Naive B cell (primary cell): ENCODE measurements at regions not wholly inside any gene's neighbourhood (a gene's known extent, or its start where the extent isn't known, plus 50 kb on each side); places are given as distances from the start of the nearest gene placed in this dataset.
"Not testable (repeated sequence)": the region's sequence is repeated elsewhere in the genome, so short reads cannot be mapped to it uniquely, and the experiment has no call there.

Experiments used
- ATAC-seq, 2 donors: fragments of 150-1000 bp; cut with Tn5 transposase; 2 replicates each; pipeline ENCODE4 v1.10.0; 2021; ENCODE audit warnings: low read depth in 2 of 2, mild to moderate bottlenecking in 2 of 2, moderate library complexity in 2 of 2
- DNase-seq: peaks from one replicate; pipeline ENCODE4 v3.0.0; 2022
- H3K27ac Mint-ChIP-seq, 6 donors: one replicate each; pipeline ENCODE4 v1.8.0; 2020 to 2022; ENCODE audit warnings: mild to moderate bottlenecking in 6 of 6, mixed read lengths in 6 of 6, moderate library complexity in 5 of 6, inconsistent platforms in 2 of 6
- H3K27me3 Mint-ChIP-seq, 3 donors: one replicate each; pipeline ENCODE4 v1.8.0; 2021 to 2022; ENCODE audit warnings: mixed read lengths in 3 of 3, mild to moderate bottlenecking in 1 of 3
- H3K36me3 Mint-ChIP-seq, 2 donors: one replicate each; pipeline ENCODE4 v1.8.0; 2020 to 2022; ENCODE audit warnings: mixed read lengths in 2 of 2, inconsistent platforms in 1 of 2, mild to moderate bottlenecking in 1 of 2
- H3K4me1 Mint-ChIP-seq, 3 donors: one replicate each; pipeline ENCODE4 v1.8.0; 2020 to 2022; ENCODE audit warnings: mixed read lengths in 3 of 3, inconsistent platforms in 1 of 3, mild to moderate bottlenecking in 1 of 3, moderate library complexity in 1 of 3
- H3K4me3 Mint-ChIP-seq, 8 donors: one replicate each; pipeline ENCODE4 v1.8.0; 2020 to 2022; ENCODE audit warnings: mild to moderate bottlenecking in 8 of 8, mixed read lengths in 8 of 8, moderate library complexity in 8 of 8, inconsistent platforms in 2 of 8
- H3K9me3 Mint-ChIP-seq, 7 donors: one replicate each; pipeline ENCODE4 v1.8.0; 2020 to 2022; ENCODE audit warnings: mixed read lengths in 7 of 7, mild to moderate bottlenecking in 5 of 7, inconsistent platforms in 2 of 7, moderate library complexity in 1 of 7

GRCh38 chr6:5846889-5847288 is 159.8 kb downstream of the NRN1 start:
- ATAC-seq = no peak
- Mint-ChIP-seq H3K27ac (no peak overlapping the region), H3K36me3 (peaks cover 8 to 9% of the 10 kb centered on the region in 2 donors), H3K27me3 (peaks cover 40 to 52% (median 41%) of the 10 kb centered on the region in 3 donors), H3K4me1 (peaks cover 0 to 11% (median 4%) of the 10 kb centered on the region in 3 donors), H3K4me3 (no peak overlapping the region), H3K9me3 (peaks cover 0 to 18% (median 7%) of the 10 kb centered on the region in 7 donors)
- no peak for DNase-seq

GRCh38 chr6:5846335-5846734 is 160.4 kb downstream of the NRN1 start:
- peaks cover 0 to 8% (median 0%) of the 10 kb centered on the region in 3 donors for H3K4me1 Mint-ChIP-seq
- ATAC-seq = no peak
- peaks cover 8 to 9% of the 10 kb centered on the region in 2 donors for H3K36me3 Mint-ChIP-seq
- H3K9me3 Mint-ChIP-seq = peaks cover 0 to 18% (median 7%) of the 10 kb centered on the region in 7 donors
- peaks cover 39 to 52% (median 40%) of the 10 kb centered on the region in 3 donors for H3K27me3 Mint-ChIP-seq
- DNase-seq = no peak
- peak overlapping the region in 1 of 6 donors; percentile 39 for H3K27ac Mint-ChIP-seq
- no peak overlapping the region for H3K4me3 Mint-ChIP-seq

- Mint-ChIP-seq H3K27me3 (peaks cover 34 to 52% (median 50%) of the 10 kb centered on the region in 3 donors), H3K9me3 (peaks cover 0 to 16% (median 6%) of the 10 kb centered on the region in 7 donors), H3K4me1 (peaks cover 0 to 5% (median 0%) of the 10 kb centered on the region in 3 donors), H3K27ac (no peak overlapping the region), H3K36me3 (peaks cover 1 to 8% of the 10 kb centered on the region in 2 donors), H3K4me3 (no peak overlapping the region)
- no peak for DNase-seq
- ATAC-seq = no peak
Measured at GRCh38 chr6:5843078-5843477, 163.6 kb downstream of the NRN1 start.

GRCh38 chr6:5840734-5841390 is 165.9 kb downstream of the NRN1 start:
- Mint-ChIP-seq H3K4me1 (peaks cover 0 to 5% (median 0%) of the 10 kb centered on the region in 3 donors), H3K36me3 (peaks cover 0 to 8% of the 10 kb centered on the region in 2 donors), H3K27me3 (peaks cover 30 to 40% (median 39%) of the 10 kb centered on the region in 3 donors), H3K4me3 (no peak overlapping the region), H3K27ac (peak overlapping the region in 1 of 6 donors; percentile 91), H3K9me3 (peaks cover 0 to 15% (median 6%) of the 10 kb centered on the region in 7 donors)
- no peak for ATAC-seq
- no peak for DNase-seq

- ATAC-seq (no peak), DNase-seq (no peak)
- peaks cover 3 to 6% (median 5%) of the 10 kb centered on the region in 3 donors for H3K4me1 Mint-ChIP-seq
- peaks cover 0 to 4% (median 2%) of the 10 kb centered on the region in 7 donors for H3K9me3 Mint-ChIP-seq
- peak overlapping the region in 3 of 6 donors; percentile 0 to 9 (median 7) for H3K27ac Mint-ChIP-seq
- H3K36me3 Mint-ChIP-seq = no peaks in the 10 kb centered on the region
- H3K4me3 Mint-ChIP-seq = no peak overlapping the region
- peaks cover 14 to 39% (median 30%) of the 10 kb centered on the region in 3 donors for H3K27me3 Mint-ChIP-seq
Measured at GRCh38 chr6:5838656-5839396, 167.9 kb downstream of the NRN1 start.

- H3K36me3 Mint-ChIP-seq = no peaks in the 10 kb centered on the region
- peaks cover 10 to 13% (median 11%) of the 10 kb centered on the region in 3 donors for H3K4me1 Mint-ChIP-seq
- H3K27me3 Mint-ChIP-seq = peaks cover 9 to 29% (median 17%) of the 10 kb centered on the region in 3 donors
- ATAC-seq (no peak), DNase-seq (no peak)
- H3K9me3 Mint-ChIP-seq = peaks cover 0 to 2% (median 0%) of the 10 kb centered on the region in 7 donors
- H3K27ac Mint-ChIP-seq = no peak overlapping the region
- H3K4me3 Mint-ChIP-seq = no peak overlapping the region
Measured at GRCh38 chr6:5837323-5837722, 169.4 kb downstream of the NRN1 start.

GRCh38 chr6:5836597-5836996 is 170.1 kb downstream of the NRN1 start:
- H3K4me3 Mint-ChIP-seq, H3K9me3 Mint-ChIP-seq, H3K36me3 Mint-ChIP-seq, ATAC-seq, DNase-seq, H3K27ac Mint-ChIP-seq: not testable (repeated sequence)
- H3K4me1 Mint-ChIP-seq = peaks cover 16 to 20% (median 17%) of the 10 kb centered on the region in 3 donors
- H3K27me3 Mint-ChIP-seq = peaks cover 9 to 29% (median 17%) of the 10 kb centered on the region in 3 donors

GRCh38 chr6:5833120-5833519 is 173.6 kb downstream of the NRN1 start:
- peak overlapping the region in 1 of 8 donors; percentile 52 for H3K4me3 Mint-ChIP-seq
- H3K27me3 Mint-ChIP-seq = peaks cover 0 to 1% (median 0%) of the 10 kb centered on the region in 3 donors
- DNase-seq = no peak
- H3K4me1 Mint-ChIP-seq = peaks cover 23 to 46% (median 31%) of the 10 kb centered on the region in 3 donors
- ATAC-seq = no peak
- no peaks in the 10 kb centered on the region for H3K36me3 Mint-ChIP-seq
- peaks cover 0 to 2% (median 0%) of the 10 kb centered on the region in 7 donors for H3K9me3 Mint-ChIP-seq
- peak overlapping the region in 1 of 6 donors; percentile 79 for H3K27ac Mint-ChIP-seq

GRCh38 chr6:5832668-5833067 is 174.1 kb downstream of the NRN1 start:
- ATAC-seq = no peak
- no peaks in the 10 kb centered on the region for H3K36me3 Mint-ChIP-seq
- H3K27ac Mint-ChIP-seq = peak overlapping the region in 3 of 6 donors; percentile 42 to 79 (median 53)
- no peak for DNase-seq
- H3K27me3 Mint-ChIP-seq = no peaks in the 10 kb centered on the region
- H3K4me3 Mint-ChIP-seq = peak overlapping the region in 3 of 8 donors; percentile 40 to 67 (median 52)
- H3K4me1 Mint-ChIP-seq = peaks cover 23 to 49% (median 31%) of the 10 kb centered on the region in 3 donors
- peaks cover 0 to 2% (median 0%) of the 10 kb centered on the region in 7 donors for H3K9me3 Mint-ChIP-seq

- Mint-ChIP-seq H3K4me1 (peaks cover 23 to 49% (median 31%) of the 10 kb centered on the region in 3 donors), H3K4me3 (peak overlapping the region; percentile 23 to 87 (median 70)), H3K27ac (peak overlapping the region in 5 of 6 donors; percentile 51 to 89 (median 79))
- H3K27me3 Mint-ChIP-seq, H3K36me3 Mint-ChIP-seq, H3K9me3 Mint-ChIP-seq: not testable (repeated sequence)
- peak; percentile 44 for DNase-seq
- peak; percentile 86 to 90 for ATAC-seq
Measured at GRCh38 chr6:5831219-5831862, 175.4 kb downstream of the NRN1 start.

GRCh38 chr6:5828296-5828695 is 178.4 kb downstream of the NRN1 start:
- no peaks in the 10 kb centered on the region for H3K27me3 Mint-ChIP-seq
- no peaks in the 10 kb centered on the region for H3K9me3 Mint-ChIP-seq
- ATAC-seq = no peak
- peak overlapping the region in 1 of 8 donors; percentile 5 for H3K4me3 Mint-ChIP-seq
- H3K27ac Mint-ChIP-seq = no peak overlapping the region
- no peak for DNase-seq
- H3K36me3 Mint-ChIP-seq = no peaks in the 10 kb centered on the region
- H3K4me1 Mint-ChIP-seq = peaks cover 23 to 46% (median 25%) of the 10 kb centered on the region in 3 donors

GRCh38 chr6:5827056-5827904 is 179.4 kb downstream of the NRN1 start:
- H3K4me3 Mint-ChIP-seq = no peak overlapping the region
- H3K4me1 Mint-ChIP-seq = peaks cover 17 to 39% (median 18%) of the 10 kb centered on the region in 3 donors
- peak overlapping the region in 2 of 6 donors; percentile 20 to 37 for H3K27ac Mint-ChIP-seq
- peaks cover 2% of the 10 kb centered on the region in 2 donors for H3K36me3 Mint-ChIP-seq
- peaks cover 0 to 4% (median 0%) of the 10 kb centered on the region in 7 donors for H3K9me3 Mint-ChIP-seq
- no peaks in the 10 kb centered on the region for H3K27me3 Mint-ChIP-seq
- DNase-seq (no peak), ATAC-seq (no peak)
